ENCODE measurements at regions not wholly inside any gene's neighbourhood (a gene's known extent, or its start where the extent isn't known, plus 50 kb on each side); places are given as distances from the start of the nearest gene placed in this dataset.

- no peak for TF ChIP-seq ZBTB10 (CRISPR knock-in tag; IDR thresholded peaks at IDR 0.05; ENCODE audit: borderline replicate concordance)
- peak; percentile 86; the same call in 1 of the 2 replicates for TF ChIP-seq ZSCAN5A (CRISPR knock-in tag; IDR thresholded peaks at IDR 0.05; ENCODE audit: borderline replicate concordance)
- TF ChIP-seq ZNF746 (CRISPR knock-in tag; IDR thresholded peaks at IDR 0.05) = no peak
- peak; percentile 91 for TF ChIP-seq FOSL2 (CRISPR knock-in tag; IDR thresholded peaks at IDR 0.05)
- no peak for TF ChIP-seq ZNF577 (CRISPR knock-in tag; IDR thresholded peaks at IDR 0.05; ENCODE audit: borderline replicate concordance, low read depth)
- peak; percentile 72 for TF ChIP-seq ZBTB7B (CRISPR knock-in tag; IDR thresholded peaks at IDR 0.05)
- TF ChIP-seq TRIM22 (IDR thresholded peaks at IDR 0.05) = no peak
- TF ChIP-seq TFAP4 (IDR thresholded peaks at IDR 0.05; ENCODE audit: borderline replicate concordance, low read depth) = peak; percentile 55; the same call in 1 of the 2 replicates
- peak; percentile 77 for TF ChIP-seq ZKSCAN8 (CRISPR knock-in tag; IDR thresholded peaks at IDR 0.05; ENCODE audit: borderline replicate concordance)
- TF ChIP-seq XRCC5 (optimal IDR thresholded peaks at IDR 0.05; ENCODE audit: low read length) = peak; percentile 35
- TF ChIP-seq, protein P1, sequence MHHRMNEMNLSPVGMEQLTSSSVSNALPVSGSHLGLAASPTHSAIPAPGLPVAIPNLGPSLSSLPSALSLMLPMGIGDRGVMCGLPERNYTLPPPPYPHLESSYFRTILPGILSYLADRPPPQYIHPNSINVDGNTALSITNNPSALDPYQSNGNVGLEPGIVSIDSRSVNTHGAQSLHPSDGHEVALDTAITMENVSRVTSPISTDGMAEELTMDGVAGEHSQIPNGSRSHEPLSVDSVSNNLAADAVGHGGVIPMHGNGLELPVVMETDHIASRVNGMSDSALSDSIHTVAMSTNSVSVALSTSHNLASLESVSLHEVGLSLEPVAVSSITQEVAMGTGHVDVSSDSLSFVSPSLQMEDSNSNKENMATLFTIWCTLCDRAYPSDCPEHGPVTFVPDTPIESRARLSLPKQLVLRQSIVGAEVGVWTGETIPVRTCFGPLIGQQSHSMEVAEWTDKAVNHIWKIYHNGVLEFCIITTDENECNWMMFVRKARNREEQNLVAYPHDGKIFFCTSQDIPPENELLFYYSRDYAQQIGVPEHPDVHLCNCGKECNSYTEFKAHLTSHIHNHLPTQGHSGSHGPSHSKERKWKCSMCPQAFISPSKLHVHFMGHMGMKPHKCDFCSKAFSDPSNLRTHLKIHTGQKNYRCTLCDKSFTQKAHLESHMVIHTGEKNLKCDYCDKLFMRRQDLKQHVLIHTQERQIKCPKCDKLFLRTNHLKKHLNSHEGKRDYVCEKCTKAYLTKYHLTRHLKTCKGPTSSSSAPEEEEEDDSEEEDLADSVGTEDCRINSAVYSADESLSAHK (CRISPR knock-in tag; IDR thresholded peaks at IDR 0.05; ENCODE audit: borderline replicate concordance) = no peak
- TF ChIP-seq SIN3B (IDR thresholded peaks at IDR 0.05; ENCODE audit: low read length) = no peak
- peak; percentile 42; the same call in 1 of the 2 replicates for TF ChIP-seq EHMT2 (IDR thresholded peaks at IDR 0.05; ENCODE audit: borderline replicate concordance, low read depth, low read length)
- peak; percentile 75 for TF ChIP-seq ASH2L (IDR thresholded peaks at IDR 0.05; ENCODE audit: insufficient read length, low read depth, low read length)
- no peak for TF ChIP-seq ZNF850 (CRISPR knock-in tag; conservative IDR thresholded peaks at IDR 0.05)
- TF ChIP-seq, protein P2, sequence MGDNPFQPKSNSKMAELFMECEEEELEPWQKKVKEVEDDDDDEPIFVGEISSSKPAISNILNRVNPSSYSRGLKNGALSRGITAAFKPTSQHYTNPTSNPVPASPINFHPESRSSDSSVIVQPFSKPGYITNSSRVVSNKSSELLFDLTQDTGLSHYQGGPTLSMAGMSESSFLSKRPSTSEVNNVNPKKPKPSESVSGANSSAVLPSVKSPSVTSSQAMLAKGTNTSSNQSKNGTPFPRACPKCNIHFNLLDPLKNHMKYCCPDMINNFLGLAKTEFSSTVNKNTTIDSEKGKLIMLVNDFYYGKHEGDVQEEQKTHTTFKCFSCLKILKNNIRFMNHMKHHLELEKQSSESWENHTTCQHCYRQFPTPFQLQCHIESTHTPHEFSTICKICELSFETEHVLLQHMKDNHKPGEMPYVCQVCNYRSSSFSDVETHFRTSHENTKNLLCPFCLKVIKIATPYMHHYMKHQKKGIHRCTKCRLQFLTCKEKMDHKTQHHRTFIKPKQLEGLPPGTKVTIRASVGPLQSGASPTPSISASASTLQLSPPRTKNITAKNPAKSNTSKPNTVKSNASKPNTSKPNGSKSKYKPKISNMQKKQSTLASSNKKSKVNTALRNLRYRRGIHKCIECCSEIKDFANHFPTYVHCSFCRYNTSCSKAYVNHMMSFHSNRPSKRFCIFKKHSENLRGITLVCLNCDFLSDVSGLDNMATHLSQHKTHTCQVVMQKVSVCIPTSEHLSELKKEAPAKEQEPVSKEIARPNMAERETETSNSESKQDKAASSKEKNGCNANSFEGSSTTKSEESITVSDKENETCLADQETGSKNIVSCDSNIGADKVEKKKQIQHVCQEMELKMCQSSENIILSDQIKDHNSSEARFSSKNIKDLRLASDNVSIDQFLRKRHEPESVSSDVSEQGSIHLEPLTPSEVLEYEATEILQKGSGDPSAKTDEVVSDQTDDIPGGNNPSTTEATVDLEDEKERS (CRISPR knock-in tag; IDR thresholded peaks at IDR 0.05) = 0 out of 2 replicates have a peak, but pooled peaks have one; percentile 86
Measured at GRCh38 chr7:17130281-17131059, 168.0 kb upstream of the AHR start (continued).

Measured in HepG2 (cell line).